DOHH2 (cell line): ENCODE measurements at regions not wholly inside any gene's neighbourhood (a gene's known extent, or its start where the extent isn't known, plus 50 kb on each side); places are given as distances from the start of the nearest gene placed in this dataset.

ENCODE experiments used
- H3F3A ChIP-seq: fragments of 200-600 bp; sonication (generic), shearing (Covaris generic); 2 replicates; pipeline ENCODE4 v1.6.0; 2016; ENCODE audit warnings: antibody characterized with exemption, mild to moderate bottlenecking; ENCODE audit not compliant: control insufficient read depth, insufficient read depth
- H3K27ac ChIP-seq: fragments of 200-600 bp; sonication (generic); 2 replicates; pipeline ENCODE4 v1.5.1; 2014; ENCODE audit warnings: low read depth, mild to moderate bottlenecking, low read length, moderate library complexity
- H3K27me3 ChIP-seq: fragments of 200-600 bp; sonication (generic); 2 replicates; pipeline ENCODE4 v1.6.1; 2014; ENCODE audit warnings: mild to moderate bottlenecking, low read length, mixed read lengths; ENCODE audit not compliant: control insufficient read depth
- H3K36me3 ChIP-seq: fragments of 200-600 bp; sonication (generic); 2 replicates; pipeline ENCODE4 v1.6.1; 2014; ENCODE audit warnings: mild to moderate bottlenecking, low read length, moderate library complexity, mixed read lengths; ENCODE audit not compliant: control insufficient read depth
- H3K4me1 ChIP-seq: fragments of 200-600 bp; sonication (generic); 2 replicates; pipeline ENCODE4 v1.6.1; 2014; ENCODE audit warnings: mild to moderate bottlenecking, low read length, mixed read lengths; ENCODE audit not compliant: control insufficient read depth
- H3K4me2 ChIP-seq: fragments of 200-600 bp; sonication (generic); 2 replicates; pipeline ENCODE4 v1.6.0; 2014; ENCODE audit warnings: mild to moderate bottlenecking, low read length, moderate library complexity
- H3K4me3 ChIP-seq: fragments of 200-600 bp; sonication (generic); 2 replicates; pipeline ENCODE4 v1.5.1; 2014; ENCODE audit warnings: mild to moderate bottlenecking, low read length, mixed read lengths
- H3K79me2 ChIP-seq: fragments of 200-600 bp; sonication (generic); 2 replicates; pipeline ENCODE4 v1.6.1; 2014; ENCODE audit warnings: mild to moderate bottlenecking, low read length, mixed read lengths; ENCODE audit not compliant: control insufficient read depth
- H3K9me2 ChIP-seq: fragments of 200-600 bp; sonication (generic); replicated peaks from 2 replicates; pipeline ENCODE4 v1.6.1; 2014; ENCODE audit warnings: mild to moderate bottlenecking, low read length, mixed read lengths; ENCODE audit not compliant: control insufficient read depth
- H3K9me3 ChIP-seq: fragments of 200-600 bp; sonication (generic); 2 replicates; pipeline ENCODE4 v1.6.1; 2014; ENCODE audit warnings: antibody characterized with exemption, low read length, mixed read lengths; ENCODE audit not compliant: control insufficient read depth, insufficient read depth
- H4K20me1 ChIP-seq: fragments of 200-600 bp; sonication (generic); 2 replicates; pipeline ENCODE4 v1.6.0; 2014; ENCODE audit warnings: low read depth, mild to moderate bottlenecking, antibody characterized with exemption, low read length, moderate library complexity; ENCODE audit not compliant: control insufficient read depth, insufficient read depth
- CTCF ChIP-seq: fragments of 200-600 bp; sonication (generic); IDR thresholded peaks from one replicate; pipeline ENCODE4 v1.5.1; 2014; ENCODE audit warnings: antibody characterized with exemption, mild to moderate bottlenecking, low read depth, low read length; ENCODE audit not compliant: poor library complexity, severe bottlenecking
- EZH2phosphoT487 ChIP-seq: fragments of 200-600 bp; sonication (generic); IDR thresholded peaks from 2 replicates; pipeline ENCODE4 v1.6.1; 2017; ENCODE audit warnings: borderline replicate concordance, mild to moderate bottlenecking, antibody characterized with exemption, low read length, moderate library complexity, mixed read lengths

GRCh38 chr7:130929896-130930659 is 196.1 kb upstream of the KLF14 start:
- H3K9me2 ChIP-seq: no peaks in the 10 kb centered on the region
- no peaks in the 10 kb centered on the region for H3K27me3 ChIP-seq
- no peak overlapping the region for H3K27ac ChIP-seq
- H3K79me2 ChIP-seq: peaks cover 71% of the 10 kb centered on the region
- no peak overlapping the region for H3K4me3 ChIP-seq
- no peak for TF ChIP-seq EZH2phosphoT487
- no peak for TF ChIP-seq CTCF
- peaks cover 22% of the 10 kb centered on the region for H3K36me3 ChIP-seq
- H3K4me1 ChIP-seq: peaks cover 32% of the 10 kb centered on the region
- peak overlapping the region; percentile 2; the same call in 1 of the 2 replicates for H3K4me2 ChIP-seq
- H3F3A ChIP-seq: no peaks in the 10 kb centered on the region
- peaks cover 14% of the 10 kb centered on the region; the same call in 1 of the 2 replicates for H4K20me1 ChIP-seq
- no peaks in the 10 kb centered on the region for H3K9me3 ChIP-seq

GRCh38 chr7:130930681-130931080 is 196.7 kb upstream of the KLF14 start:
- Histone ChIP-seq H3K36me3 (peaks cover 25% of the 10 kb centered on the region), H3K4me3 (no peak overlapping the region), H3K79me2 (peaks cover 72% of the 10 kb centered on the region), H3K27me3 (no peaks in the 10 kb centered on the region), H3F3A (no peaks in the 10 kb centered on the region), H4K20me1 (peaks cover 14% of the 10 kb centered on the region; the same call in 1 of the 2 replicates), H3K4me2 (peak overlapping the region; percentile 2; the same call in 1 of the 2 replicates), H3K9me2 (no peaks in the 10 kb centered on the region), H3K9me3 (no peaks in the 10 kb centered on the region), H3K27ac (no peak overlapping the region), H3K4me1 (peaks cover 32% of the 10 kb centered on the region)
- TF ChIP-seq EZH2phosphoT487: no peak

- no peak overlapping the region for H3K4me2 ChIP-seq
Observed at GRCh38 chr7:130931423-130931822, 197.4 kb upstream of the KLF14 start.

More at GRCh38 chr7:130931423-130931822, 197.4 kb upstream of the KLF14 start:
- H3K27ac ChIP-seq: no peak overlapping the region
- no peaks in the 10 kb centered on the region for H3K9me2 ChIP-seq
- H3K79me2 ChIP-seq: peaks cover 71% of the 10 kb centered on the region
- TF ChIP-seq EZH2phosphoT487 (no peak), CTCF (no peak)
- H3K4me3 ChIP-seq: no peak overlapping the region
- no peaks in the 10 kb centered on the region for H3K9me3 ChIP-seq
- H4K20me1 ChIP-seq: peaks cover 14% of the 10 kb centered on the region; the same call in 1 of the 2 replicates
- H3K36me3 ChIP-seq: peaks cover 30% of the 10 kb centered on the region
- H3K4me1 ChIP-seq: peaks cover 32% of the 10 kb centered on the region
- H3K27me3 ChIP-seq: no peaks in the 10 kb centered on the region
- no peaks in the 10 kb centered on the region for H3F3A ChIP-seq
